GM19463 (cell line): ENCODE measurements at regions not wholly inside any gene's neighbourhood (a gene's known extent, or its start where the extent isn't known, plus 50 kb on each side); places are given as distances from the start of the nearest gene placed in this dataset.
A peak's percentile ranks its signal among the peaks of the same experiment; 100 is the strongest.

Experiments
- ATAC-seq: cut with Tn5 transposase; IDR thresholded peaks from one replicate; pipeline ENCODE4 v1.9.1; 2021; ENCODE audit warnings: mild to moderate bottlenecking, moderate library complexity; ENCODE audit not compliant: unreplicated experiment

DNA sequence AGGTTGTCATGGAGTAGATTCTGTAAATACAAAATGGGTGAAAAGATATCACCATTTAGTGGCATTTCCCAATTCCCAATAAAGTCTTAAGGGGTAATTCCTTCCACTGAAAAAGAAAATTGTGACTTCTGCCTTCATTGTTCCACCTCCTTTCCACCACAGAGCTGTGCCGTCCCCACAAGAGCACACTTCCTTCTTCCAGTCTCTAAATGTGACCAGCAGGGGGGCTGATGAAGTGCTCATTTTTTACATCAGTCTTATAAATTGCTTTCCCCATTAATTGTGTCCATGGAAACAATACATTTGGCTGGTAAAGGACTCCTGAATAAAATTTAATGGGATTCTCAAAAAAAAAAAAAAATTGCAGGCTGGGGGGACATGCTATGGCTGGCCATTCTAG lies 260.8 kb upstream of the PSMD7 start:
- ATAC-seq = peak; percentile 45

DNA sequence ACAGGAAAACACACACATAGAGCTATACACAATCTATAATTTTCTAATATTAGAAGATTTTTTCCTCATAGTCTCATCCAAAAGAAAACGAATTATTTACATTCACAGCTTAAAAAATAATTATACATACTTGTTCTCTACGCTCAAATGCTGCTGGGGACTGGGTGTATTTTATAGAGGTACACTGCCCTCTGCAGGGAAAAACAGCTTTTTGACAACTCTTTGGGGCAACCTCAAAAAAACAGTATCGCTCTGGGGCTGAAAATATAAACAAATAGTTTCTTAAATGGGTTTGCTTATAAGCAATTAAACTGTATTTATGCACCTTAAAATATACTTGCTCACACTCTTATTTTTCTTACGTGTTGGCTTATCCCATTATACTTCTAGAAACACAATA lies 261.8 kb upstream of the PSMD7 start:
- ATAC-seq = no peak

GRCh38 chr16:74034200-74034599 lies 262.4 kb upstream of the PSMD7 start:
- no peak for ATAC-seq

- no peak for ATAC-seq
Measured at GRCh38 chr16:74033441-74033995, 263.1 kb upstream of the PSMD7 start.

- ATAC-seq = no peak
Measured at GRCh38 chr16:74031551-74031950, 265.1 kb upstream of the PSMD7 start.

DNA sequence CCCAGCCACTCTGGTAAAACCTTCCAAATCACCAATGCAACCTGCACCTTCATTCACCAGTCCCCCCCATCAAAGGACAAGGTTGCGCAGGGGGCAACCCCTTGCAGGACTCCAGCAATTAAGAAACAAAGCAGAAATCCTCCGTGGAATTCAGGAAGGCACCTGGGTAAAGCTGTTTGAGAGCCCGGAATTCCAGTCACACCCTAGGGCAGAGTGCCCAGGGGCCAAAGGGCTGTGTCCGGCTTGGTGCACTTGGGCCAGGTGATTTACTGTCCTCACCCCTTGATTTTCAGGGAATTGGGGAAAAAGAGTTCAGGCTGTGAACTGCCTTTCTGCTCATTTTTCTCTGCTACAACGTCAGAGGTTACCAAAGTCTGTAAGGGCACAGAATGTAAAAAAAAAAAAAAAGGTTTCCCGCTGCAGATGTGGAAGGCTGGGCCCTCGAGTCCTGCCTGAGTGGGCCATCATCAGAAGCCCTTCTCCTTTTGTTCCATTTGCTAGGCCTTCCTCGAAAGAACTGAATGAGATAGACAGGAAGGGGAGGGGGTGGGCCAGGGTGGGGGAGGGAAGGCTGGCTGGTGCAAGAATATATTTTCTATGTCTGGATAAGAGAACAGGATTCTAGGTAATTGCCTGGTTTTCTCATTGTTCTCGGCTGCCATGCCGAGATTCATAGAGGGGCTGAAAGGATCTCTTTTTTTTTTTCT lies 266.5 kb upstream of the PSMD7 start:
- no peak for ATAC-seq

GRCh38 chr16:74029115-74029792 lies 267.4 kb upstream of the PSMD7 start:
- ATAC-seq = no peak

- ATAC-seq = no peak
Measured at GRCh38 chr16:74026373-74027281, 270.0 kb upstream of the PSMD7 start.

DNA sequence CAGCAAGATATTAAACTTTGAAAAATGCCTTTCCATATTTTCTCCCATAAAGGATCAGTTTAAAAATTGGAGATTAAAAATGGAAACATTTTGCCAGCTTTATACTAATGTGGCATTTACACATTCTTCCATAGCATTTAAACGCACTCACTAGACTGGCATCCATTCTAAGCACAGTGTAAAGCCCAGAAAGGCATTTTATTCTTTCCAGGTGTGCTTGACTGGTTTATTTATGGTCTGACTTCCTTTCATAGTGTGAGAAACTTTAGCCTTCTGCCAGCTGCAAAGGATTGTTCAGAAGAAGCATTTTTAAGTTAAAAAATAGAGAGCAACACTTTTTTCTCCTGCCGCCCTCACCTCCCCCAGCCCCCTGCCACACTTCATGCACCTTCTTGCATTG lies 271.7 kb upstream of the PSMD7 start:
- ATAC-seq = no peak

DNA sequence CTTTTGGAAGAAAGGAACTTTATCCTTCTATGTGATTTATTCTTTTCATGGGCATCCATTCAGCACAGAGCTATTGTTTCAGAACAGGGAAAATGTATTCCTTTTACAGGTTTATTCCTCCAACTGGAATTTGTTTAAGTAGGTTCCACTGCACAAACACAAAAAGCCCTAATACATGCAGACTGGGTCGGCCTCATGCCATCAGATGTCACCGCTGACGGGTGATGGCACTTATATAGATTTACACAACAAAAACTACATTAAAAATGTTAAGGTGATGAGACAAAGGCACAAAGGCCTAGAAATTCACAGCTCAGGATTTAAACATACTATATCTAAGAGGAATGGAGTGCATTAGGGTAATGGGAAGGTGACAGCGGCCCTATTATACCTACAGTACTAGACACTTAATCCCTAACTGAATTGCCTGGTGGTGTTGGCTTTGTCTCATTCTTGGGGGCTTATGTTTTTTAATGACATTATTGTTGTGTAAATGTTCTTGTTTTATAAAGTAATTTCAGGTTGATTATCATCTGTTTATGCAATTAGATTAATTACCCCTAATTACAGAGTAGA lies 276.4 kb upstream of the PSMD7 start:
- ATAC-seq = no peak

DNA sequence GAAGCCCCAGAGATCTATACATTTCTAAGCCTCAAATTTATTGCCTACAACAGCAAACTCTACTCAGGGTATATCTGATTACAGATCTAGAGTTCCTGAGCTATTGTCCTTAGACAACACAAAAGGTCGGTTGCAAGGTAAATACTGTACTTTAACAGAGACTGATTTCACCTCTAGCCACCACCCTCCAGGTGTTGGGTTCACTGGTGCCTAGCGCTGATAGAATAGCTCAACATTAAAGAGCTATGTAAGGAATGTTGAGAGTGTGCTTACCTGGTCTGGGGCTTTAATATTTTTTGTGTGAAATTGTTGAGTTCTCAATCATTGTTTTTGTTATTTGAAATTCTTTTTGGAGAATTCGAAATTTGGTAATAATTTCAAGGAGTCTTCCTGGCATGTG lies 277.0 kb upstream of the PSMD7 start:
- ATAC-seq = no peak

- ATAC-seq = no peak
Measured at GRCh38 chr16:74015953-74016352, 280.7 kb upstream of the PSMD7 start.

DNA sequence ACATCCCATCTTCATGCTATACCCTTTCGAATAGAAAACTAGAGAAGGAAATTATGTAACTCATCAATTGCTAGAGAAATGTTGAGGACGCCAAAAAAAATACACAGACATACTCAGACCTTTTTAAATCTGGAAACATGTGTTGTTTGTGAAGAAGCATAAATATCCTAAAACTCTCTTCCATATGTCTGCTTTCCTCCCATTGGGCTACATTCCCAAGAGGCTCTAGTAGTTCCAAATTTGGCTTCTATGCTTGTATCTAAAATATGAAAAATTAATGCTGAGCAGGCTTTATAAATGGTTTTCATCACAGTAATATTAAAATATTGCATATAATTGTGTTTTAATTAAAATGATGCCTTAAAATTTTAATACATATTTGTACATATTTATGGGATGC lies 297.9 kb upstream of the PSMD7 start:
- ATAC-seq = no peak

GRCh38 chr16:73997971-73998370 lies 298.6 kb upstream of the PSMD7 start:
- no peak for ATAC-seq

- ATAC-seq = no peak
Measured at GRCh38 chr16:73997340-73997711, 299.3 kb upstream of the PSMD7 start.

GRCh38 chr16:73996624-73997339 lies 299.8 kb upstream of the PSMD7 start:
- ATAC-seq = no peak

DNA sequence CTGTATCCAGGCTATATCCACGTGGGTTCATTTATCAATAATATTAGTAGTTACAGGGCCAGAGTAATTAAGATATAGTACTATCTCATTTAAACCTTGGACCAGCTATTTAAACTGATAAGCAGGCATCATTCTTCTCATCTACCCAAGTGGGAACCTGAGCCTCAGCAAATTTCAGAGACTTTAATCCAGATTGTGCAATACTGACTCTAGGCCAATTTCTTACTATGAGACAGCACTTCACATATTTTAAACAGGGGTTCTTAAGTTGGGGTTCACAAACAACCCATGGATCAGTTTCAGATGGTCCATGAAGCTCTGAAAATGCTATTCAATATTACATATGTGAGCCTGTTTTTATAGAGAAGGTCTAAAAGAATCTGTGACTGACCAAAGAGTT lies 302.7 kb upstream of the PSMD7 start:
- no peak for ATAC-seq

DNA sequence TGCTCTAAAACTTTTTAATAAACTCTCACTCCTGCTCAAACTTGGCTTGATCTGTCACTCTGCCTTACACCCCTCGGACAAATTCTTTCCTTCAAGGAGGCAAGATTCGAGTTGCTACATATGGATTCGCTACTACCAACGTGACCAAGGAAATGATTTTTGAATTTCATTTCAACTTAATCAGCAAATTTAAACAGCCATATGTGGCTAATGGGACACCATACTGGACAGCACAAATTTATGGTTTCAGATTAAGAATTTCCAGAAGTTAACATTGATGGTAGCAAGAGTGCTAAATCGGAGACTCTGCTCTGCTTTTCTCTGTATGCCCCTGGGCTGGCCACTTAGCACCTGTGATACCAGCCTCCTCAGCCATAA lies 318.2 kb upstream of the PSMD7 start:
- no peak for ATAC-seq

GRCh38 chr16:73976644-73977043 lies 320.0 kb upstream of the PSMD7 start:
- no peak for ATAC-seq

- no peak for ATAC-seq
Measured at GRCh38 chr16:73973174-73973573, 323.4 kb upstream of the PSMD7 start.

DNA sequence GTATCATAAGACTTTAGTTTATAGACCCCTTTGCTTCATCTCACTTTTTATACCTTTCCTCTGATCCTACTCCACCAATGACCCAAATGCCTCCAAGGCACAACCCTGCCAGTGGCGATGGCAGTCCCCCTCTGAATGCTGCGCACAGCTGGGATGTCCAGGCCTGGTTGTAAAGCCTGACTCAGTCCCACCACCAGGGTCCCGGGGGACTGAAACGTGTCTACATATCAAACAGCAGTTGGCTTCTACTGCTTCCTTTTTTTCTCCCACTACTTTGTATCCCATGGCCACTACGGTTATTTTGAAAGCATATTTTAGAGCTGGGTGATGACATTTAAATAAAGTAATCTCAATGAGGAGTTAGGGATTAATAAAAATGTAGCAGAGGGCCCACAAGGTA lies 329.8 kb upstream of the PSMD7 start:
- ATAC-seq = no peak
